Activated CD4-positive, alpha-beta memory T cell treated with anti-CD3 and anti-CD28 coated beads, Interleukin-2, amount 10 ng/mL, durations not matched to agents 7 days and 5 days (primary cell): ENCODE measurements at regions not wholly inside any gene's neighbourhood (a gene's known extent, or its start where the extent isn't known, plus 50 kb on each side); places are given as distances from the start of the nearest gene placed in this dataset.

ENCODE experiments used
- CTCF ChIA-PET: fragments of 350-600 bp; sonication (Branson Sonifier 250); formaldehyde crosslinking; loops from one replicate; lab custom pipeline; 2021; ENCODE audit warnings: antibody characterized with exemption, inconsistent platforms; lab: Charles Lee
- POLR2A ChIA-PET: fragments of 350-600 bp; sonication (Branson Sonifier 250); formaldehyde crosslinking; loops from one replicate; lab custom pipeline; 2021; ENCODE audit warnings: antibody characterized with exemption; lab: Charles Lee
- DNase-seq: peaks from one replicate; pipeline ENCODE4 v3.0.0-alpha.2; 2020
- H3K27ac Mint-ChIP-seq: one replicate; pipeline ENCODE4 v1.8.0; 2021; ENCODE audit warnings: mild to moderate bottlenecking, mixed read lengths
- H3K27me3 Mint-ChIP-seq: one replicate; pipeline ENCODE4 v1.8.0; 2021; ENCODE audit warnings: mixed read lengths
- H3K36me3 Mint-ChIP-seq: one replicate; pipeline ENCODE4 v1.8.0; 2021; ENCODE audit warnings: low read depth, mixed read lengths
- H3K4me1 Mint-ChIP-seq: one replicate; pipeline ENCODE4 v1.8.0; 2021; ENCODE audit warnings: mixed read lengths
- H3K4me3 Mint-ChIP-seq: one replicate; pipeline ENCODE4 v1.8.0; 2021; ENCODE audit warnings: mild to moderate bottlenecking, mixed read lengths
- H3K9me3 Mint-ChIP-seq: one replicate; pipeline ENCODE4 v1.8.0; 2021; ENCODE audit warnings: mixed read lengths

- Mint-ChIP-seq H3K4me1 (no peaks in the 10 kb centered on the region), H3K27me3 (peaks cover 11% of the 10 kb centered on the region), H3K9me3 (no peaks in the 10 kb centered on the region), H3K4me3 (no peak overlapping the region), H3K27ac (no peak overlapping the region), H3K36me3 (no peaks in the 10 kb centered on the region)
- no peak for DNase-seq
- CTCF ChIA-PET, result no interaction called here
- POLR2A ChIA-PET, result no interaction called here
These were observed 275.8 kb upstream of the ADRA1B start for GRCh38 chr5:159640446-159640845.

DNA sequence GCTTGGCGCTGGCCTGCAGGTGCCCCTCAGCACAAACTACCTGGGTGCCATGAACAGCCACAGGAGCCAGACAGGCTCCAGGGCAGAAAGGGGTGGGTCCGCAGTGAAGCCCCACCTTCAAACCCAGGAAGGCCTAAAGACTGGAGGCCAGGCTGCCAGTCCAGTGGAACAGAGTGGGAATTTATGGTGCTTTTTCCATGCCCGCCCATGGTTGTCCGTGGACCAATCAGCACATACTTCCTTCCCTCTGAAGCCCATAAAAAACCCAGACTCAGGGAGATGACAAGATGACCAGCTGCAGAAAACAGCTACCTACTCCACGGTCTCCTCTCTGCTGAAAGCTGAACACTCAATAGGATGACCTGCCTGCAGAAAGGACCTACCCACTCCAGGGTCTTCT, 275.4 kb upstream of the ADRA1B start:
- H3K9me3 Mint-ChIP-seq, result no peaks in the 10 kb centered on the region
- no peaks in the 10 kb centered on the region for H3K36me3 Mint-ChIP-seq
- POLR2A ChIA-PET, result no interaction called here
- no peaks in the 10 kb centered on the region for H3K4me1 Mint-ChIP-seq
- DNase-seq, result no peak
- H3K27ac Mint-ChIP-seq, result no peak overlapping the region
- H3K27me3 Mint-ChIP-seq, result peaks cover 11% of the 10 kb centered on the region
- H3K4me3 Mint-ChIP-seq, result no peak overlapping the region
- CTCF ChIA-PET, result no interaction called here

- Mint-ChIP-seq H3K4me3 (no peak overlapping the region), H3K36me3 (no peaks in the 10 kb centered on the region), H3K27me3 (peaks cover 11% of the 10 kb centered on the region), H3K9me3 (no peaks in the 10 kb centered on the region), H3K4me1 (no peaks in the 10 kb centered on the region), H3K27ac (no peak overlapping the region)
- ChIA-PET POLR2A (no interaction called here), CTCF (interaction anchor here (0.6 kb wide), 1 partner anchor 22 kb away, joined by 3 read pairs; no protein-coding TSS in a partner anchor)
- no peak for DNase-seq
These were observed 274.8 kb upstream of the ADRA1B start for GRCh38 chr5:159641371-159642039.

DNA sequence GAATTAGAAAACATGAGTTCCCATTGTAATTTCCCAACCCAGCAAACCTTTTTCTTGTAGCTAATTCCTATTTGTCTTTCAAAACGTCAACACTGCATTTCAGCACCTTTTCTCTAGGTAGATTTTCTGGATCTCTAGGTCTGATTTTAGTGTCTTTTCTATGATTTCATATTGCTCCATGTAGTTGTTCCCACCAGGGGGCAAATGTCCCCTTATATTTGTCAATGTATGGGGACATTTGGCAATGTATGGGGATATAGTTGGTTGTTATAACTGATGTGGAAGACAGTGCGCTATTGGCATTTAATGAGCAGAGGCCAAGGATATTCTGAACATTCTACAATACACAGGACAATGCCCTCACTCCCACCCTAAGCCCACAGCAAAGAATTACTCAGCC, 273.9 kb upstream of the ADRA1B start:
- no peak overlapping the region for H3K4me3 Mint-ChIP-seq
- H3K27ac Mint-ChIP-seq, result no peak overlapping the region
- ChIA-PET POLR2A (no interaction called here), CTCF (interaction anchor here (0.6 kb wide), 1 partner anchor 21 kb away, joined by 3 read pairs; no protein-coding TSS in a partner anchor)
- H3K36me3 Mint-ChIP-seq, result no peaks in the 10 kb centered on the region
- no peaks in the 10 kb centered on the region for H3K9me3 Mint-ChIP-seq
- no peak for DNase-seq
- peaks cover 7% of the 10 kb centered on the region for H3K27me3 Mint-ChIP-seq
- no peaks in the 10 kb centered on the region for H3K4me1 Mint-ChIP-seq

GRCh38 chr5:159644053-159644452, 272.2 kb upstream of the ADRA1B start:
- Mint-ChIP-seq H3K36me3 (no peaks in the 10 kb centered on the region), H3K4me1 (no peaks in the 10 kb centered on the region), H3K4me3 (no peak overlapping the region), H3K9me3 (no peaks in the 10 kb centered on the region), H3K27me3 (peaks cover 1% of the 10 kb centered on the region), H3K27ac (no peak overlapping the region)
- CTCF ChIA-PET, result no interaction called here
- no peak for DNase-seq
- POLR2A ChIA-PET, result no interaction called here

DNA sequence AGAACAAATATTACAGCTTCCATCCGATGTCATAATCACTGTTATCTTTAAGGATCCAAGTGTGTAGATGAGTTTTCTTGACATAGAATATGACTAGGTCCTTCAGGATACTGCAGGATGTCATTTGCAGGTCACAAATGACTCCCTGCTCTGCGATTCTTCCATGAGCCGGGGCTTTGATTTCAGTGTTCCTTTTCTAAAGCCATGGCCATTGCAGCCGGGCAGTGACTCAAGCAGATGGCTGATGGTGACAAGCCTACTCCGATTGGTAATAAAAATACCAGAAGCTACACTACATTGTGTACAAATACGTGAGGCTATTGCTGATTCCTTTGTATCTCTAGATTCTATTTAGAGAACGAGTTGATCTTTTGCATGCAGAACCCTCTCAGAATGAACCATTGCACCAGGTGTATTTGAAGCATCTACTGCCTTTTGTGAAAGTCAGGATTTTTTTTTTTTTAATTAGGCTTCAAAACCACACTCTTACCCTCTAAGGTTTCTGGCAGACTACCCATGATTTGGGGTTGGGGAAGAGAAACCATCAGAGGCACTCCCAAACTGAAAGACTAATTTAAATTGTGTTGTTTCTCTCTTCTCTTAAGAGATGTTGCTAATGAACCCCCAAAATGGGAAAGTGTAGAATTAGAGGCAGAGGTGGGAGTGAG, 271.0 kb upstream of the ADRA1B start:
- Mint-ChIP-seq H3K9me3 (no peaks in the 10 kb centered on the region), H3K4me1 (no peaks in the 10 kb centered on the region), H3K36me3 (no peaks in the 10 kb centered on the region), H3K27me3 (peaks cover 1% of the 10 kb centered on the region), H3K4me3 (no peak overlapping the region), H3K27ac (no peak overlapping the region)
- no peak for DNase-seq
- POLR2A ChIA-PET, result no interaction called here
- CTCF ChIA-PET, result no interaction called here

GRCh38 chr5:159650803-159651202, 265.5 kb upstream of the ADRA1B start:
- Mint-ChIP-seq H3K4me3 (no peak overlapping the region), H3K27ac (no peak overlapping the region), H3K36me3 (no peaks in the 10 kb centered on the region), H3K9me3 (no peaks in the 10 kb centered on the region), H3K27me3 (no peaks in the 10 kb centered on the region), H3K4me1 (no peaks in the 10 kb centered on the region)
- no peak for DNase-seq
- ChIA-PET POLR2A (no interaction called here), CTCF (interaction anchor here (0.7 kb wide), 1 partner anchor 544 kb away, joined by 6 read pairs; no protein-coding TSS in a partner anchor)

DNA sequence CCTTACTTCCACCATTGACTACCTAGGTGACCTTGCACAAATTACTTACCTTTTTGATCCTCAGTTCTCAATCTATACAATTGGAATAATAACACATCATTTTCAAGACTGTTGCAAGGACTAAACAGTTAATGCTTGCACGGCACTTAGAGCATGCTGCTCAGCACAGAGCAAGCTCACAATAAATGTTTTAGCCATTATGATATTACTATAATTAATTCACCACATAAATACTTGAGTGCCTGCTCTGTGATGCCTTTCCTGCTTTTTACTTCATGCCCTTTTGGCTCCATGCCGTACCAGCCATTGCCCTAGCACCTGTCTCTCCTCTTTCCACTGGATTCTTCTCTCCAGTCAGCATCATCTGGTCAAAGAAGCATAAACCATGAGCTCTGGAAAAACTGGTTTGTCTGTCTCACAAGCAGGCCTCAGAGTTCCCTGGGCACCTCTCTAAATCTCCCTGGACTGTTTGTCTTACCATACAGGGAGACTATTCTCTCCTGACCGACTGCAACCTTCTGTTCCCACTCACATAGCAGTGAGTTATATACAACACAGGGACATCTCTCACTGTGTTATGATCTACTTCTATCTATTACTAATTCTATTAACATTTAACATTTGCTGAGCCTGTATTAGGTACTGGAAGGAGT, 260.4 kb upstream of the ADRA1B start:
- ChIA-PET POLR2A (no interaction called here), CTCF (no interaction called here)
- no peaks in the 10 kb centered on the region for H3K36me3 Mint-ChIP-seq
- H3K27me3 Mint-ChIP-seq, result no peaks in the 10 kb centered on the region
- H3K4me3 Mint-ChIP-seq, result no peak overlapping the region
- no peaks in the 10 kb centered on the region for H3K4me1 Mint-ChIP-seq
- no peaks in the 10 kb centered on the region for H3K9me3 Mint-ChIP-seq
- no peak for DNase-seq
- no peak overlapping the region for H3K27ac Mint-ChIP-seq

DNA sequence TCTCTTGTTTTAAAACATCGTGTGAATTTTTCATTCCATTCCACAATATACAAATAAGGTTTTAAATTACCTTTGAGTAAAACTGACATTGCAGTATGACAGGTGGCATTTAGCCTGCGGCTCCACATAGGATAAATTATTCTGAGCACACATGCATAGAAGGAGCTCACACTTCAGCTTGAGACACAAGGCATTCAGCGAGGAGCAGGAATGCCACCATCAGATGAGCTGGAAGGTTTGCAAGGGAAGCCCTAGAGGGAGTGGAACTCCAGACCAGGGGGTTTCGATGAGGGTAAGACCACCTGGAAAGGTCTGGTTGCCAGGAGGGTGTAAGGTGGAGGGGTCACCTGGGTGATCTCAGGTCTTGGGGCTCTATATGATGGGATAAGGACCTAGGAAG, 259.0 kb upstream of the ADRA1B start:
- CTCF ChIA-PET, result interaction anchor here (0.7 kb wide), 1 partner anchor 370 kb away, joined by 3 read pairs; no protein-coding TSS in a partner anchor
- POLR2A ChIA-PET, result no interaction called here
- H3K27ac Mint-ChIP-seq, result no peak overlapping the region
- no peaks in the 10 kb centered on the region for H3K9me3 Mint-ChIP-seq
- H3K36me3 Mint-ChIP-seq, result no peaks in the 10 kb centered on the region
- no peak overlapping the region for H3K4me3 Mint-ChIP-seq
- peaks cover 2% of the 10 kb centered on the region for H3K27me3 Mint-ChIP-seq
- H3K4me1 Mint-ChIP-seq, result no peaks in the 10 kb centered on the region
- DNase-seq, result no peak

GRCh38 chr5:159657771-159658170, 258.5 kb upstream of the ADRA1B start:
- ChIA-PET CTCF (interaction anchor here (0.7 kb wide), 1 partner anchor 371 kb away, joined by 3 read pairs; no protein-coding TSS in a partner anchor), POLR2A (no interaction called here)
- H3K27me3 Mint-ChIP-seq, result peaks cover 2% of the 10 kb centered on the region
- DNase-seq, result no peak
- no peaks in the 10 kb centered on the region for H3K4me1 Mint-ChIP-seq
- H3K9me3 Mint-ChIP-seq, result no peaks in the 10 kb centered on the region
- no peak overlapping the region for H3K27ac Mint-ChIP-seq
- no peak overlapping the region for H3K4me3 Mint-ChIP-seq
- H3K36me3 Mint-ChIP-seq, result no peaks in the 10 kb centered on the region

- H3K4me1 Mint-ChIP-seq, result no peaks in the 10 kb centered on the region
These were observed 257.9 kb upstream of the ADRA1B start for GRCh38 chr5:159658266-159658925.

DNA sequence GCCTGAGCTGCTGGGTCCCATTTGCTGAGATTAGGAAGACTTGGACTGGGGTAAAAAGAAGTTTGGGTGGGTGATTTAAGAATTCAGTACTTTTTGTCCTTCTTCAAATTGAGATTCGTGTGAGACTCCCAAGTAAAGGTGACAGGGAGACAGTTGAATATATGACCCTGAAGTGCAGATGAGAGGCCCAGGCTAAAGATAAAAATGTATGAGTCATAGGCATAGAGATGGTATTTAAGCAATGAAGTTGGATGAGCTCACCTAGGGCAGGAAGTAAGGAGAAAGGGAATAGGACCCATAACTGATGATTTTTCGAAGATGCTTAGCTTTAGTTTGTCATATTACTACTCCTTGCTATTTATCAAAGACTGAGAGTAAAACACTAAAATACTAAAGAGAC, 255.9 kb upstream of the ADRA1B start:
- POLR2A ChIA-PET, result no interaction called here

More at GRCh38 chr5:159658266-159658925, 257.9 kb upstream of the ADRA1B start:
- ChIA-PET POLR2A (no interaction called here), CTCF (no interaction called here)
- peaks cover 2% of the 10 kb centered on the region for H3K27me3 Mint-ChIP-seq
- no peaks in the 10 kb centered on the region for H3K9me3 Mint-ChIP-seq
- no peak overlapping the region for H3K27ac Mint-ChIP-seq
- H3K36me3 Mint-ChIP-seq, result no peaks in the 10 kb centered on the region
- no peak overlapping the region for H3K4me3 Mint-ChIP-seq
- DNase-seq, result no peak

GRCh38 chr5:159663986-159664385, 252.3 kb upstream of the ADRA1B start:
- H3K36me3 Mint-ChIP-seq, result no peaks in the 10 kb centered on the region
- H3K4me3 Mint-ChIP-seq, result no peak overlapping the region
- POLR2A ChIA-PET, result no interaction called here
- peaks cover 9% of the 10 kb centered on the region for H3K4me1 Mint-ChIP-seq
- no peaks in the 10 kb centered on the region for H3K9me3 Mint-ChIP-seq
- H3K27me3 Mint-ChIP-seq, result peaks cover 2% of the 10 kb centered on the region
- H3K27ac Mint-ChIP-seq, result no peak overlapping the region
- CTCF ChIA-PET, result no interaction called here
- no peak for DNase-seq

More for the DNA sequence above, 255.9 kb upstream of the ADRA1B start:
- Mint-ChIP-seq H3K36me3 (no peaks in the 10 kb centered on the region), H3K27ac (no peak overlapping the region), H3K9me3 (no peaks in the 10 kb centered on the region), H3K4me3 (no peak overlapping the region), H3K4me1 (no peaks in the 10 kb centered on the region), H3K27me3 (peaks cover 2% of the 10 kb centered on the region)
- no peak for DNase-seq
- CTCF ChIA-PET, result no interaction called here
